T-cell (primary cell): ENCODE measurements at regions not wholly inside any gene's neighbourhood (a gene's known extent, or its start where the extent isn't known, plus 50 kb on each side); places are given as distances from the start of the nearest gene placed in this dataset.

Source experiments
- ATAC-seq, 4 experiments: fragments of 200-7000 bp in 3 of 4; fragments of 150-1000 bp in 1 of 4; cut with Tn5 transposase; replicated peaks in 1 of 4; 1 replicate in 3 of 4; 2 replicates in 1 of 4; pipeline ENCODE4 v1.10.0; 2021; ENCODE audit warnings: moderate library complexity in 3 of 4, mild to moderate bottlenecking in 2 of 4, moderate number of reproducible peaks in 1 of 4
- CTCF ChIA-PET, 2 donors: fragments of 300-600 bp; sonication (Branson Sonifier 250); formaldehyde crosslinking; loops; one replicate each; lab custom pipeline; 2022; ENCODE audit warnings: antibody characterized with exemption in 2 of 2; lab: Charles Lee
- POLR2A ChIA-PET, 2 donors: fragments of 300-600 bp; sonication (Branson Sonifier 250); formaldehyde crosslinking; loops; one replicate each; lab custom pipeline; 2022; ENCODE audit warnings: antibody characterized with exemption in 2 of 2; lab: Charles Lee
- DNase-seq, 35 experiments: peaks; one replicate each; pipeline versions ENCODE4 v3.0.0 to v3.0.0-alpha.2; 2013 to 2023
- H3K27ac ChIP-seq: one replicate; pipeline ENCODE4 v1.5.1; 2013; ENCODE audit warnings: low read length
- H3K27me3 ChIP-seq, 2 experiments: replicated peaks in 1 of 2; 1 replicate in 1 of 2; 2 replicates in 1 of 2; pipeline versions ENCODE4 v1.6.1 to v1.7.0; 2013; ENCODE audit warnings: low read length in 1 of 2, mixed read lengths in 1 of 2; ENCODE audit not compliant: control insufficient read depth in 2 of 2, insufficient read depth in 2 of 2; ENCODE audit errors: extremely low read depth in 1 of 2
- H3K36me3 ChIP-seq, 2 donors: 1 replicate in 1 of 2; 2 replicates in 1 of 2; pipeline versions ENCODE4 v1.6.1 to v1.7.0; 2013; ENCODE audit warnings: low read length in 1 of 2; ENCODE audit not compliant: control insufficient read depth in 2 of 2, insufficient read depth in 1 of 2; ENCODE audit errors: extremely low read depth in 1 of 2
- H3K4me1 ChIP-seq, 2 experiments: 1 replicate in 1 of 2; 2 replicates in 1 of 2; pipeline versions ENCODE4 v1.6.1 to v1.7.0; 2013; ENCODE audit warnings: low read length in 2 of 2, mixed read lengths in 1 of 2; ENCODE audit not compliant: insufficient read depth in 2 of 2, control insufficient read depth in 1 of 2; ENCODE audit errors: extremely low read depth in 1 of 2
- H3K4me3 ChIP-seq, 2 donors: 1 replicate in 1 of 2; 2 replicates in 1 of 2; pipeline versions ENCODE4 v1.5.1 to v1.7.0; 2013; ENCODE audit warnings: mild to moderate bottlenecking in 2 of 2, low read length in 1 of 2, moderate library complexity in 1 of 2; ENCODE audit not compliant: control insufficient read depth in 1 of 2; ENCODE audit errors: extremely low read depth in 1 of 2
- H3K9me3 ChIP-seq: 2 replicates; pipeline ENCODE4 v1.7.0; 2013
- H3K27ac Mint-ChIP-seq, 2 donors: one replicate each; pipeline ENCODE4 v1.8.0; 2020 to 2021; ENCODE audit warnings: mild to moderate bottlenecking in 2 of 2, mixed read lengths in 2 of 2
- H3K27me3 Mint-ChIP-seq, 2 donors: one replicate each; pipeline ENCODE4 v1.8.0; 2021 to 2022; ENCODE audit warnings: mixed read lengths in 2 of 2
- H3K36me3 Mint-ChIP-seq: one replicate; pipeline ENCODE4 v1.8.0; 2021; ENCODE audit warnings: mixed read lengths
- H3K4me1 Mint-ChIP-seq, 3 donors: one replicate each; pipeline ENCODE4 v1.8.0; 2020 to 2022; ENCODE audit warnings: mixed read lengths in 3 of 3, mild to moderate bottlenecking in 1 of 3
- H3K4me3 Mint-ChIP-seq, 3 donors: one replicate each; pipeline ENCODE4 v1.8.0; 2020 to 2022; ENCODE audit warnings: mild to moderate bottlenecking in 3 of 3, mixed read lengths in 3 of 3, moderate library complexity in 3 of 3
- H3K9me3 Mint-ChIP-seq, 3 donors: one replicate each; pipeline ENCODE4 v1.8.0; 2020 to 2022; ENCODE audit warnings: mixed read lengths in 3 of 3
- WGBS: methylation state at CpG from one replicate; pipeline ENCODE4 v1.1.5; 2013; ENCODE audit warnings: missing lambda C conversion rate; ENCODE audit not compliant: insufficient coverage; 5-methylcytosine and 5-hydroxymethylcytosine counted together

- CTCF ChIA-PET: no interaction called here
- POLR2A ChIA-PET: no interaction called here
- H3K36me3 ChIP-seq: no peaks in the 10 kb centered on the region
- Mint-ChIP-seq H3K4me3 (no peak overlapping the region), H3K27ac (no peak overlapping the region), H3K4me1 (no peaks in the 10 kb centered on the region), H3K36me3 (no peaks in the 10 kb centered on the region), H3K9me3 (peaks cover 0 to 6% (median 3%) of the 10 kb centered on the region in 3 donors), H3K27me3 (no peaks in the 10 kb centered on the region)
- no peak overlapping the region for H3K4me3 ChIP-seq
- no peak overlapping the region for H3K27ac ChIP-seq
- DNase-seq (no peak), ATAC-seq (no peak)
- no CpG with 5 or more reads among the region's 4 CpGs for WGBS
- no peaks in the 10 kb centered on the region for H3K27me3 ChIP-seq
- H3K4me1 ChIP-seq: no peaks in the 10 kb centered on the region
- no peaks in the 10 kb centered on the region for H3K9me3 ChIP-seq
These were observed 325.4 kb downstream of the RNF144B start for GRCh38 chr6:18712595-18712994.

DNA sequence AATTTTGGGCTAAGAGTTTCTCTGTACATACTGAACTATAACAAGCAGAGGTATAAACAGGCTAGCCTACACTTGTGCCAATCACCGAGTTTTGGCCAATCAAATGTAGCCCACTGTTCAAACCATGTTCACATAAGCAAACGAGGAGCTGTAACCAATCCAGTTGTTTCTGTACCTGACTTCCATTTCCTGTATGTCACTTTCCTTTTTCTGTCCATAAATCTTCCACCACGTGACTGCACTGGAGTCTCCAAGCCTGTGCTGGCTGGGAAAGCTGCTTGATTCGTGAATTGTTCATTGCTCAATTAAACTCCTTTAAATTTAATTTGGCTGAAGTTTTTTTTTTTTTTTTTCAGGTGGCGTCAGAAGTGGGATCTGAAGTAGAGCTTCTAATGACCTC is 332.9 kb downstream of the RNF144B start:
- Mint-ChIP-seq H3K36me3 (no peaks in the 10 kb centered on the region), H3K4me3 (no peak overlapping the region), H3K9me3 (peaks cover 3 to 7% (median 3%) of the 10 kb centered on the region in 3 donors), H3K27me3 (no peaks in the 10 kb centered on the region), H3K4me1 (no peaks in the 10 kb centered on the region), H3K27ac (no peak overlapping the region)
- DNase-seq (no peak), ATAC-seq (no peak)
- WGBS: 57% methylated on average over 3 of the region's 5 CpGs
- no peak overlapping the region for H3K4me3 ChIP-seq
- CTCF ChIA-PET: no interaction called here
- POLR2A ChIA-PET: no interaction called here
- H3K27ac ChIP-seq: no peak overlapping the region
- no peaks in the 10 kb centered on the region for H3K27me3 ChIP-seq
- no peaks in the 10 kb centered on the region for H3K36me3 ChIP-seq
- H3K4me1 ChIP-seq: no peaks in the 10 kb centered on the region
- H3K9me3 ChIP-seq: no peaks in the 10 kb centered on the region

DNA sequence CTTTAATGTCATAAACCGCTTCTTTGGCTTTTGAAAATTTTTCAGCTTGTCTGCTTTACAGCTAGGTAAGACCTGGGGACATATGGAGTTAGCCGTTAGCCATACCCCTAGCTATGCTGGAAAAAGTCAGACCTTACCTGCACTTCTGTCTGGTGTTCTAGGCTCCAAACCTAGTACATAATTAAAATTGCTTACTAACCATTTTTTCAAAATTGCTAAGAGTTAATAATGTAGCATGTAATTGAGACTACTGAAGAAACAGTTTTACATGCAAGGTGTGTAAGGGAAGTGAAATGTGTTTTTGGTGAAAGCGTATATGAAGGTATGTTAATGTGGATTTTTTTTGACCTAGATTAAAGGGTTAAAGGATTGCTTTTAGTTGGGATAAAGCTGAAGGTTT is 336.9 kb downstream of the RNF144B start:
- peaks cover 0 to 10% (median 8%) of the 10 kb centered on the region in 3 donors for H3K9me3 Mint-ChIP-seq
- Histone ChIP-seq H3K9me3 (no peaks in the 10 kb centered on the region), H3K27ac (no peak overlapping the region), H3K4me3 (no peak overlapping the region), H3K4me1 (no peaks in the 10 kb centered on the region), H3K36me3 (no peaks in the 10 kb centered on the region), H3K27me3 (no peaks in the 10 kb centered on the region)
- WGBS: 75% methylated on average over 2 of the region's 3 CpGs
- ATAC-seq (no peak), DNase-seq (no peak)
- H3K27me3 Mint-ChIP-seq: no peaks in the 10 kb centered on the region
- no peaks in the 10 kb centered on the region for H3K36me3 Mint-ChIP-seq
- H3K4me3 Mint-ChIP-seq: no peak overlapping the region
- H3K4me1 Mint-ChIP-seq: no peaks in the 10 kb centered on the region
- H3K27ac Mint-ChIP-seq: no peak overlapping the region
- POLR2A ChIA-PET: no interaction called here
- CTCF ChIA-PET: no interaction called here

- no peaks in the 10 kb centered on the region for H3K4me1 ChIP-seq
- no peaks in the 10 kb centered on the region for H3K36me3 ChIP-seq
- DNase-seq: no peak
- POLR2A ChIA-PET: no interaction called here
- H3K4me1 Mint-ChIP-seq: no peaks in the 10 kb centered on the region
- no peak for ATAC-seq
- H3K9me3 ChIP-seq: no peaks in the 10 kb centered on the region
- no peak overlapping the region for H3K27ac ChIP-seq
- CTCF ChIA-PET: no interaction called here
- no peaks in the 10 kb centered on the region for H3K27me3 Mint-ChIP-seq
- H3K36me3 Mint-ChIP-seq: no peaks in the 10 kb centered on the region
- H3K9me3 Mint-ChIP-seq: peaks cover 4 to 11% (median 5%) of the 10 kb centered on the region in 3 donors
- H3K4me3 Mint-ChIP-seq: no peak overlapping the region
- WGBS: no CpG with 5 or more reads among the region's 2 CpGs
- no peak overlapping the region for H3K4me3 ChIP-seq
- no peaks in the 10 kb centered on the region for H3K27me3 ChIP-seq
- no peak overlapping the region for H3K27ac Mint-ChIP-seq
These were observed 338.3 kb downstream of the RNF144B start for GRCh38 chr6:18725449-18725848.

GRCh38 chr6:18733921-18734550 is 346.9 kb downstream of the RNF144B start:
- Histone ChIP-seq H3K9me3 (no peaks in the 10 kb centered on the region), H3K27me3 (no peaks in the 10 kb centered on the region), H3K27ac (no peak overlapping the region), H3K4me1 (no peaks in the 10 kb centered on the region), H3K36me3 (no peaks in the 10 kb centered on the region), H3K4me3 (no peak overlapping the region)
- ATAC-seq (no peak), DNase-seq (no peak)
- no CpG with 5 or more reads among the region's 1 CpG for WGBS
- H3K4me1 Mint-ChIP-seq: no peaks in the 10 kb centered on the region
- no peak overlapping the region for H3K4me3 Mint-ChIP-seq
- POLR2A ChIA-PET: no interaction called here
- no peak overlapping the region for H3K27ac Mint-ChIP-seq
- CTCF ChIA-PET: no interaction called here
- H3K9me3 Mint-ChIP-seq: peaks cover 5 to 23% (median 10%) of the 10 kb centered on the region in 3 donors
- no peaks in the 10 kb centered on the region for H3K27me3 Mint-ChIP-seq
- no peaks in the 10 kb centered on the region for H3K36me3 Mint-ChIP-seq

- no peaks in the 10 kb centered on the region for H3K36me3 ChIP-seq
- 50% methylated on average over 1 of the region's 4 CpGs for WGBS
- CTCF ChIA-PET: no interaction called here
- Mint-ChIP-seq H3K9me3 (peaks cover 0 to 3% (median under 1%) of the 10 kb centered on the region in 3 donors), H3K36me3 (no peaks in the 10 kb centered on the region), H3K4me1 (no peaks in the 10 kb centered on the region), H3K27ac (no peak overlapping the region), H3K27me3 (no peaks in the 10 kb centered on the region), H3K4me3 (no peak overlapping the region)
- DNase-seq (no peak), ATAC-seq (no peak)
- POLR2A ChIA-PET: no interaction called here
- no peaks in the 10 kb centered on the region for H3K9me3 ChIP-seq
- H3K27ac ChIP-seq: no peak overlapping the region
- no peak overlapping the region for H3K4me3 ChIP-seq
- no peaks in the 10 kb centered on the region for H3K4me1 ChIP-seq
- H3K27me3 ChIP-seq: no peaks in the 10 kb centered on the region
These were observed 354.6 kb downstream of the RNF144B start for GRCh38 chr6:18741741-18742140.

DNA sequence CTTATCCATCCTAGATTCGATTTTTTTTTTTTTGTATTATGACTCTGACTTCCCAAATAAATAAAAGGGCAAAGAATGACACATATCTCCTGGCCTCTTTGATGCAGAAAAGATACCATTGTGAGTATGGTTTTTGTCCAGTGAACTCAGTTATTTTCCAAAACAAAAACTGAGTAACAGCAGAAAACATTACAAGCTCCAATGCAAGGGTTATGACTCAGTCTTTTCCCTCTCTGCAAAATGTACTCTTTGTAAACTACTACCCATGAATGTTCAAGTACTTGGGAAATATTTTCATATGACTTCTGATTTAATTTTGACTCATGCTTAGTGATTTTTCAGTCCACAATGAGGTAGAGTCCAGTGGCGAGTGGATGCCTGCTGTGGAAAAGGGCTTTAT is 355.3 kb downstream of the RNF144B start:
- Histone ChIP-seq H3K4me1 (no peaks in the 10 kb centered on the region), H3K27me3 (no peaks in the 10 kb centered on the region), H3K27ac (no peak overlapping the region), H3K9me3 (no peaks in the 10 kb centered on the region), H3K36me3 (no peaks in the 10 kb centered on the region), H3K4me3 (no peak overlapping the region)
- whole genome bisulfite sequencing: no CpG with 5 or more reads among the region's 2 CpGs
- CTCF ChIA-PET: no interaction called here
- H3K9me3 Mint-ChIP-seq: peaks cover 0 to 3% (median 0%) of the 10 kb centered on the region in 3 donors
- POLR2A ChIA-PET: no interaction called here
- H3K4me3 Mint-ChIP-seq: no peak overlapping the region
- DNase-seq: no peak
- no peaks in the 10 kb centered on the region for H3K27me3 Mint-ChIP-seq
- H3K4me1 Mint-ChIP-seq: no peaks in the 10 kb centered on the region
- no peak overlapping the region for H3K27ac Mint-ChIP-seq
- no peak for ATAC-seq
- H3K36me3 Mint-ChIP-seq: no peaks in the 10 kb centered on the region
